ENCODE measurements at regions not wholly inside any gene's neighbourhood (a gene's known extent, or its start where the extent isn't known, plus 50 kb on each side); places are given as distances from the start of the nearest gene placed in this dataset.

DNA sequence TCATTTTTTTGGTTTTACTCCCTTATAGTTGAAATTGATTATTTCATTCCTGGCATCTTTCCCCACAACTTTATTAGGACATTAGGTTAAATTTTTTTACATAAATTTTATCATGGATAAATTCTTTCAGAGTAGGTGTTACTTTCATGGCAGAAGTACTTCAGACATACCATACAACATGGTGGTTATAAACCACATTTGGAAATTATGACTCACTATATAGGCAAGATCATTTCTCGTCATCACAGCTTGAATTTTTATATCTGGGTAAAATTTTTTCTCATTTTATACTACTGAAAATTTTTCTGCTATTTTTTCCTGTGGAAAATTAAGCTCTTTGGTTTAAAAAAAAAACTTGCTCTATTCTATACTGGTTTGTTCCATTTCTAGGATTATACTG, 111.9 kb upstream of the COL5A2 start:
- no peaks in the 10 kb centered on the region for H3K9me2 ChIP-seq (replicated peaks; ENCODE audit: insufficient read depth)
- 89% methylated on average over 1 of the region's 1 CpG for WGBS (ENCODE audit: low lambda C conversion rate, missing lambda C conversion rate)
- TF ChIP-seq EZH2phosphoT487 (IDR thresholded peaks at IDR 0.05; ENCODE audit: low read depth, severe bottlenecking, unreplicated experiment), result no peak
- TF ChIP-seq, protein P1, sequence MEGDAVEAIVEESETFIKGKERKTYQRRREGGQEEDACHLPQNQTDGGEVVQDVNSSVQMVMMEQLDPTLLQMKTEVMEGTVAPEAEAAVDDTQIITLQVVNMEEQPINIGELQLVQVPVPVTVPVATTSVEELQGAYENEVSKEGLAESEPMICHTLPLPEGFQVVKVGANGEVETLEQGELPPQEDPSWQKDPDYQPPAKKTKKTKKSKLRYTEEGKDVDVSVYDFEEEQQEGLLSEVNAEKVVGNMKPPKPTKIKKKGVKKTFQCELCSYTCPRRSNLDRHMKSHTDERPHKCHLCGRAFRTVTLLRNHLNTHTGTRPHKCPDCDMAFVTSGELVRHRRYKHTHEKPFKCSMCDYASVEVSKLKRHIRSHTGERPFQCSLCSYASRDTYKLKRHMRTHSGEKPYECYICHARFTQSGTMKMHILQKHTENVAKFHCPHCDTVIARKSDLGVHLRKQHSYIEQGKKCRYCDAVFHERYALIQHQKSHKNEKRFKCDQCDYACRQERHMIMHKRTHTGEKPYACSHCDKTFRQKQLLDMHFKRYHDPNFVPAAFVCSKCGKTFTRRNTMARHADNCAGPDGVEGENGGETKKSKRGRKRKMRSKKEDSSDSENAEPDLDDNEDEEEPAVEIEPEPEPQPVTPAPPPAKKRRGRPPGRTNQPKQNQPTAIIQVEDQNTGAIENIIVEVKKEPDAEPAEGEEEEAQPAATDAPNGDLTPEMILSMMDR (IDR thresholded peaks at IDR 0.05; ENCODE audit: poor library complexity), result no peak
- no peak for TF ChIP-seq EZH2 (IDR thresholded peaks at IDR 0.05; ENCODE audit: borderline replicate concordance)
- H3K4me1 ChIP-seq (ENCODE audit: insufficient read depth), result no peaks in the 10 kb centered on the region
- H3K9me3 ChIP-seq (ENCODE audit: low read depth), result no peaks in the 10 kb centered on the region
- no peak overlapping the region for H3K4me2 ChIP-seq
- H4K20me1 ChIP-seq (ENCODE audit: insufficient read depth, poor library complexity, severe bottlenecking), result no peaks in the 10 kb centered on the region
- no peaks in the 10 kb centered on the region for H3K79me2 ChIP-seq
- no peaks in the 10 kb centered on the region for H3K27me3 ChIP-seq
- no peaks in the 10 kb centered on the region for H3K36me3 ChIP-seq (replicated peaks; ENCODE audit: insufficient read depth, low read depth)
- H3K4me3 ChIP-seq, result no peak overlapping the region
- no peak for DNase-seq (ENCODE audit: low spot score)
- no peak overlapping the region for H3K27ac ChIP-seq
- no peak overlapping the region for H2AFZ ChIP-seq

DNA sequence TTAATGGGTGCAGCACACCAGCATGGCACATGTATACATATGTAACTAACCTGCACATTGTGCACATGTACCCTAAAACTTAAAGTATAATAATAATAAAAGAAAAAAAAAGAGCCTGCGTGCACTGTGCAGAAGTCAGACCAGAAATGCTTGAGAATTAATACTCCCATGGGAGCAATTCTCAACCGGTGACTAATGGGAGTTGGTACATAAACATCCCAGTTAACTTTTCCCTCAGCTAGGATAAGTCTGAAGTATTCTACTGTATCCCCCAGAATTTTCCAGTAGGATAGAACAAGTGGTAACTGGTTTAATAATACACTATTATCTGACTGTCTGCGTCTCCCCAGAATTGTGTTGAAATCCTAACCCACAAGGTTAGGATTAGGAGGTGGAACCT, 113.6 kb upstream of the COL5A2 start:
- 96% methylated on average over 3 of the region's 3 CpGs for WGBS (ENCODE audit: low lambda C conversion rate, missing lambda C conversion rate)
- DNase-seq (ENCODE audit: low spot score), result no peak
- Histone ChIP-seq H4K20me1 (ENCODE audit: insufficient read depth, poor library complexity, severe bottlenecking) (no peaks in the 10 kb centered on the region), H3K36me3 (replicated peaks; ENCODE audit: insufficient read depth, low read depth) (no peaks in the 10 kb centered on the region), H2AFZ (no peak overlapping the region), H3K27ac (no peak overlapping the region), H3K9me2 (replicated peaks; ENCODE audit: insufficient read depth) (no peaks in the 10 kb centered on the region), H3K9me3 (ENCODE audit: low read depth) (no peaks in the 10 kb centered on the region), H3K4me1 (ENCODE audit: insufficient read depth) (no peaks in the 10 kb centered on the region), H3K27me3 (no peaks in the 10 kb centered on the region), H3K4me3 (no peak overlapping the region), H3K4me2 (no peak overlapping the region), H3K79me2 (no peaks in the 10 kb centered on the region)
- no peak for TF ChIP-seq EZH2 (IDR thresholded peaks at IDR 0.05; ENCODE audit: borderline replicate concordance)
- TF ChIP-seq EZH2phosphoT487 (IDR thresholded peaks at IDR 0.05; ENCODE audit: low read depth, severe bottlenecking, unreplicated experiment), result no peak
- TF ChIP-seq, protein P1 (IDR thresholded peaks at IDR 0.05; ENCODE audit: poor library complexity), result no peak

DNA sequence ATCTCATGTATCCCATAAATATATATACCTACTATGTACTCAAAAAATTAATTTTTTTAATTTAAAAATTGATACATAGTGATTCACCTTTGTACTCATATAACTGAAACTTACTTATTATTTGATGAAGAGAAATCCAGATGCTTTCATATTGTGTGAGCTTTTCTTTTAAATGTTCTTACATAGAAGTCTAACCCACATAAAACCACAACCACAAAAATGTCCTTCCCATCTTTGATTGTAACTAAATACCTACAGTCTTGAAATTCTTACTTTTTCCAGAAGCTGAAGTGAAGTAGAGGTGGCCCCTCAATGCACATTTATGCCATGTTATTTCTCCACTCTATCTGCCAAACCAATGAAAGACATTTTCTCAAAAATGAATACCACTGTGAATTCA, 117.9 kb upstream of the COL5A2 start:
- H3K4me1 ChIP-seq (ENCODE audit: insufficient read depth), result no peaks in the 10 kb centered on the region
- no peaks in the 10 kb centered on the region for H4K20me1 ChIP-seq (ENCODE audit: insufficient read depth, poor library complexity, severe bottlenecking)
- H3K4me2 ChIP-seq, result no peak overlapping the region
- no peak overlapping the region for H3K4me3 ChIP-seq
- H3K36me3 ChIP-seq (replicated peaks; ENCODE audit: insufficient read depth, low read depth), result no peaks in the 10 kb centered on the region
- H2AFZ ChIP-seq, result no peak overlapping the region
- no peaks in the 10 kb centered on the region for H3K27me3 ChIP-seq
- H3K9me2 ChIP-seq (replicated peaks; ENCODE audit: insufficient read depth), result no peaks in the 10 kb centered on the region
- no peaks in the 10 kb centered on the region for H3K9me3 ChIP-seq (ENCODE audit: low read depth)
- DNase-seq (ENCODE audit: low spot score), result no peak
- H3K79me2 ChIP-seq, result no peaks in the 10 kb centered on the region
- H3K27ac ChIP-seq, result no peak overlapping the region
- TF ChIP-seq EZH2 (IDR thresholded peaks at IDR 0.05; ENCODE audit: borderline replicate concordance), result no peak
- TF ChIP-seq, protein P1 (IDR thresholded peaks at IDR 0.05; ENCODE audit: poor library complexity), result no peak
- no peak for TF ChIP-seq EZH2phosphoT487 (IDR thresholded peaks at IDR 0.05; ENCODE audit: low read depth, severe bottlenecking, unreplicated experiment)

DNA sequence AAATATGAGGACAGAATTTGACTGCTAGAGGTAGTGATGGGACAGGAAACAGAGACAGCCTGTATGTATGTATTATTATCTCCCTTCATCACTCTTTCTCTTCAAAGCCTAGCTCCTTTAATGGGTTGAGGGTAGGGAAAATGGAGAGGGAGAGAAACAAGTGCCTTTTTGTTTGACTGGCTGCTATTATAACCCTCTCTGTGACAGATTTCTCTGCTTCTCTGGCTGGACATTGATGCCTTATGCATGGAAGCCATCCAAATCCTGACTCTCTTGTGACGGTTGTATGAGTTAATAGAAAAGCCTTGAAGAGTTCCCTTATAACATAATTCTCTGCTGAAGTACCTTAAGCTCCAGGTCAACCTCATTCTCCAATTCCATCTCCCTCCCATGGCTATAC, 118.5 kb upstream of the COL5A2 start:
- no peak overlapping the region for H2AFZ ChIP-seq
- H3K4me2 ChIP-seq, result no peak overlapping the region
- no peaks in the 10 kb centered on the region for H4K20me1 ChIP-seq (ENCODE audit: insufficient read depth, poor library complexity, severe bottlenecking)
- 82% methylated on average over 1 of the region's 1 CpG for WGBS (ENCODE audit: low lambda C conversion rate, missing lambda C conversion rate)
- no peaks in the 10 kb centered on the region for H3K36me3 ChIP-seq (replicated peaks; ENCODE audit: insufficient read depth, low read depth)
- no peak for DNase-seq (ENCODE audit: low spot score)
- H3K27ac ChIP-seq, result no peak overlapping the region
- H3K27me3 ChIP-seq, result no peaks in the 10 kb centered on the region
- TF ChIP-seq, protein P1 (IDR thresholded peaks at IDR 0.05; ENCODE audit: poor library complexity), result no peak
- no peak for TF ChIP-seq EZH2 (IDR thresholded peaks at IDR 0.05; ENCODE audit: borderline replicate concordance)
- TF ChIP-seq EZH2phosphoT487 (IDR thresholded peaks at IDR 0.05; ENCODE audit: low read depth, severe bottlenecking, unreplicated experiment), result no peak
- no peaks in the 10 kb centered on the region for H3K4me1 ChIP-seq (ENCODE audit: insufficient read depth)
- no peaks in the 10 kb centered on the region for H3K79me2 ChIP-seq
- no peak overlapping the region for H3K4me3 ChIP-seq
- no peaks in the 10 kb centered on the region for H3K9me3 ChIP-seq (ENCODE audit: low read depth)
- H3K9me2 ChIP-seq (replicated peaks; ENCODE audit: insufficient read depth), result no peaks in the 10 kb centered on the region
